Stimulated activated CD8-positive, alpha-beta memory T cell treated with anti-CD3 and anti-CD28 coated beads, Interleukin-7, amount 100 ng/mL, for 24 hours (primary cell): ENCODE measurements at regions not wholly inside any gene's neighbourhood (a gene's known extent, or its start where the extent isn't known, plus 50 kb on each side); places are given as distances from the start of the nearest gene placed in this dataset.

Experiments used
- DNase-seq: peaks from one replicate; pipeline ENCODE4 v3.0.0-alpha.2; 2020; ENCODE audit warnings: low read depth

DNA sequence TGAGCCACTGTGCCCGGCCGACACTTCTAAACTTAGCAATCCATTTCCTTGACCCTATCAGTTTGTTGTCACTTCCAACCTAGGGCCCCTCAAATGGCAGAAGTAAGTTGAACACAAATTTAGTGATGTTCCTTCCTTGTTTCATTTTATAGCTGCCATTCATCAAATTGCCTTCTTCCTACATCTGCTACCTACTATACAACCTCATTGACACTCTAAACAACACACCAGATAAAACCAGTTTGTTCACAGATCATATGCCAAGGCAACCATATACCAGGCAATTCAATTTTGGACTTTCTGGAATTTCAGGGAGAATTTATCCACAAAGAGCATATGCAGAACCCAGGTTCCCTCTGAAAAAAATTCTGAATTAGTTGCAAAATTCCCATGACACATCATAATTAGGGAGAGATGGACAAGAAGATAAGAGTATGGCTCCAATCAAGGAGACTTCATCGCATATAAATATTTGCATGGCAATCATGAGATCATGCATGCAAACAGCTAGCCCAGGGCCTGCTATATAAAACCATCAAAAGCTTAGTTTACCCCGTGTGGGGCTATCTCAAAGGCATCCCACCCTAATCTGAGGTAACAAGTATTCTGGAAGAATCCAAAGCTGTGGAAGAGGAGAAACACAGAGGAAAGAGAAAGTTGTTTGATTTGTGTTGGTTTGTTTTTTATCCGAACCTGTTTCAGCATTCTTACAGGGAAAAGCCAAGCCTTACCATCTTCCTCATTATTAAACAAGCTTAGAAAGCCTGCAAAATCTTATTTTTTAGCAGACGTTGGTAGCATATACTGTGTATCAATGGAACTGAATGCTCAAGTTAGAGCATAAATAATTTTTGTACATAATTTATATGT, 132.8 kb upstream of the TNFAIP3 start:
- no peak for DNase-seq

DNA sequence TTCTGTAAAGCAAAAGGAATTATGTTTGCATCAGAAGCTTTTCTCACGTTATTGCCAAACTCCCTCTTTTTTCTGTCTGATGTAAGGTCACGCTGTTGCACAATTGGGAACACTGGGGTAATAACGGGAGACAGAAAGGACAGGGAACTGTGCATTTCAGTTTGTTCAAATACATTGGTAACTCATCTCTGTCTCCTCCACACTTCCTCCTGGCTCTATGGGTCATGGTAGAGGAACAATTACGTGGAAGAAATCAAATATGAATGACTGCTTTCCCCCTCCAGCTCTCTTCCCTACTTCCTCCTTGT, 132.2 kb upstream of the TNFAIP3 start:
- DNase-seq: no peak

DNA sequence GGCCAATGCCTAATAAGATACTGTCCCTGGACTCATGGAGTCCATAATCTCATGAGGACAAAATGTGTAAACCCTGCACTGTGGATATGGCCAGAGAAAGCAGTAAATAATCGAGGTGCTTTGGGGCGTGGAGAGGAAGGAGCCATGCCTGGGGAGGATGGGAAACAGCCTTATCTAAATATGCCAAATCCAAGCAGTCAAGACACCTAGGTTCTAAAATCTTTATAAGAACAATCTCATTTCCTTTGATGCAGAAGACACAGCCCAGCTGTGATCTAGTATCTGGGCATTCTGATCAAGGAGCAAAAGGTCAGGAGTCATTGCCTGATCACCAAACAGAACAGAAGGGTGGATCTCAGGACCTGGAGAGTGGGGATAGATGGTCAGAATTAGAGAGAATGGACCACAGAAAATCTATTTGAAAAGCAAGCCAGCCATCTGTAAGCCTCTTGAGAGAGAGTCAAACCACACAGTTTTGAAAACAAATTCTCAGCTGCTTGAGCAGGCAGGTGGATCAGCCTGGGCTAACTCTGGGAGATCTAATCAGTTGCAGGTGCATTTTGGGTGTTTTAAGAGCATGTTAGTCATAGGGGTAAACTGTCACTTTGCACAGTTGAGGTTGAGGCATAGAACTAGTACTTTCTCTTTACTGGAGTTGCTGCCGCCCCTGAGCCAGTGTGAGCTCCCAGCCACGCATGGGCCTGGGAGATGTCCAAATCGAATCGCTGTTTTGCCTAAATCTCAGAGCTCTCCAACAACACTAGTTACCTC, 130.8 kb upstream of the TNFAIP3 start:
- DNase-seq: no peak

DNA sequence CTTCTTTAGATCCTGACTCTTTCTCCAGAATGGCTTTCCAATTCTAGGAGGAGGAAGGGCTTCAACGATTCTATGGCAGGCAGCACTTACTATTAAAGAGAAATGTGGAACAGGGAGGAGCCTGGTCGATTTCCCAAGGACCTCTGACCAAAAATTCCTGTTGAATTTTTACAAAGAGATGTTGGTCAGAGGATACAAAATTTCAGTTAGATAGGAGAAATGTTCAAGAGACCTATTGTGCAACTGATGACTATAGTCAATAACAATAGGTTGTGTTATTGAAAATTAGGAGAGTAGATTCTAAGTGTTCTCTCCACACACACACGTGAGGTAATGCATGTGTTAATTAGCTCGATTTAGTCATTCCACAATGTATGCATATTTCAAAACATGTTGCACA, 130.1 kb upstream of the TNFAIP3 start:
- DNase-seq: no peak

DNA sequence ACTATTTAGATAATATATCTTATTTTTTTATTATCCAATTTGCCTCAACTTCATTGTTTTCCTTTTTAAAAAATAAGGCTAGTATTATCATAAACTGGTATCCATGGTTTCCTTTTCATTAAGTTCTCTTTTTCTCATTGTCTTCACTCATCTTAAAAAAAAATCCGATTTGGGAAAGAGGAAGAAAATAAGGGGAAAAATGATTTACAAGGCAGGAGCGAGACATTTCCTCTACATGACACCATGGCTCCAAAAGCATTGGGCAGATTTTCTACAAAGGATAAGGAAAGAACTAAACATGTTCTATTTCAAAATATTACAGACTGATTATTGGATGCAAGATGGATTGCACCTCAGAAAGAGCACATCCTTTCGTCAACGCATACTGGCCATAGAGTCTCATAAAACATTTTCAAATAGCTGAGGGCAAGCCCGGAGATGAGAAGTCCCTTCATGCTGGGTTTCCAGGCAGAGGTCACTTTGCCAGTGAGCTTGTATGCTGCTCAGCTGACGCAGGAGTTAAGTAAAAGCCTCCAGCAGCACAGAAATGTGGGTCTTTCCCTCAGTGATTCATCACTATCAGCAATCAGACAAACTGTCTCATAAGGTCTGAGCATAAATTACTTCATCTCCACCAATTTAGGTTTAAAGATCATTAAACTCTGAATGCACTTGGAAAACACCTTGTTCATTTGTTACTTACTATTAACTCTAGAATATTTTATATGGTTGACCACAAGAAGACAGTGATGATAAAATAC, 129.0 kb upstream of the TNFAIP3 start:
- no peak for DNase-seq

DNA sequence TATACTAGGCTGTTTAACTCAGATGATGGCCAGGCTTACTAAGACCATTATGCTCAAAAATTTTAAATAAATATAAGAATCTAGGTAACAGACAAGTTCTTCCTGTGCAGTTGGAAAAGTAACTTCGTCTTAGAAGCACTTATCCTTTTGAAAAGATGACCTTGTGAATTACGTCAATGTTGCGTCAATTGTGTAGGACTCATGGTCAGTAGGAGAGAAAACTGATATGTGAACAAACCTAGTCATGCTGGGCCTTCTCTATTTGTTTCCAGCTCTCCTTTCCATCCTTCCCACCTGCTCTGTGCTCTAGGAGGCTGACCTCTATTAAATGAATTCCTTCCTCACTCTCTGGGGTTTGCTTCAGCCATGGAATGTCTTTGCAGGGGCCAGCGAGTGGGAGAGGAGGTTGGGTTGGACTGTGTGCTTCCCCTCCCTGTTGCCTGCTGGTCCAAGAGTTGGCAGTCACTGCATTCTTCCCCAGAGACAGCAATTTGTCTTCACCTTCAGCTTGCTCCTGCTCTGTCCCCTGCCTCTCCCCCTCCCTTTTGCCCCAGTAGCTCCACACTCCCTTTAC, 128.0 kb upstream of the TNFAIP3 start:
- no peak for DNase-seq

DNA sequence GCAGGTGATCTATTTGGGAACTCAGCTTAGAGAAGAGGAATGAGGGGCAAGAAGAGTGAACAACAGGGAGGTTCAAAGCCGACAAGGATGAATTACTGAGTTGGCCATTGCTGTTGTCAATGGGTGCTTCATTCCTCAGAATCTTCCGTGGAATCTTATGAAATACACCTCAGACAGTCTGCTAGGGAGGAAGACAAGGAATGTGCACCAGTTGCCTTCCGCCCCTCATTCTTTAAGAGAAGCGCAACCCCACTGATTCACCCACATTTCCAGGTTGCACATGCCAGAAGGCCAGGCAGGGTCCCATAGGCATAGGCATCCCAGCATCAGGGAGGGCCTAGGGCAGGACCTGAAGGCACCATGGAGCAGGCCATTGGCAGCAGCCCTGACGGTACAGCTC, 127.5 kb upstream of the TNFAIP3 start:
- no peak for DNase-seq

DNA sequence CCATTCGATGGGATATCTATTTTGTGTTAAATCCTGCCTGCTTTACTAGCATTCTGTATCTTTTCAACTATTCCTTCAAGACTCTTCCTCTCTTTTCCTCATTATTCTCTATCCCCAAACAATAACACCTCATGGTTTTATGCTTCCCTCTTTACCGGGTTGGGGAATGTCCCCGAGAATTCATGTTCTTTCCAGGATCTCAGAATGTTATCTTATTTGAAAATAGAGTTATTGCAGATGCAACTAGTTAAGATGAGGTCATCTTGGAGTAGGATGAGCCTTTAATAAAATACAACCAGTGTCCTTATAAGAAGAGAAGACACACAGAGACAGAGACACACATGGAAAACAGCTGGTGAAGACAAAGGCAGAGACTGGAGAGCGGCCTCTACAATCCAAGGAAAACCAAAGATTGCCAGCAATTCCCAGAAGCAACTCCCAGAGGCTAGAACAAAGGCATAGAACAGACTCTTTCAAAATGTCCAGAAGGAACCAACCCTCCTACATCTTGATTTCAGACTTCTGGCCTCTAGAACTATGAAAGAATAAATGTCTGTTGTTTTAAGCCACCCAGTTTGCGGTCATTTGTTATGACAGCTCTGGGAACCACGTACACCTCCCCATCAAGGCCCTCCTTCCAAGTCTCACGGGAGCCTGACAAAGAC, 126.8 kb upstream of the TNFAIP3 start:
- DNase-seq: no peak

DNA sequence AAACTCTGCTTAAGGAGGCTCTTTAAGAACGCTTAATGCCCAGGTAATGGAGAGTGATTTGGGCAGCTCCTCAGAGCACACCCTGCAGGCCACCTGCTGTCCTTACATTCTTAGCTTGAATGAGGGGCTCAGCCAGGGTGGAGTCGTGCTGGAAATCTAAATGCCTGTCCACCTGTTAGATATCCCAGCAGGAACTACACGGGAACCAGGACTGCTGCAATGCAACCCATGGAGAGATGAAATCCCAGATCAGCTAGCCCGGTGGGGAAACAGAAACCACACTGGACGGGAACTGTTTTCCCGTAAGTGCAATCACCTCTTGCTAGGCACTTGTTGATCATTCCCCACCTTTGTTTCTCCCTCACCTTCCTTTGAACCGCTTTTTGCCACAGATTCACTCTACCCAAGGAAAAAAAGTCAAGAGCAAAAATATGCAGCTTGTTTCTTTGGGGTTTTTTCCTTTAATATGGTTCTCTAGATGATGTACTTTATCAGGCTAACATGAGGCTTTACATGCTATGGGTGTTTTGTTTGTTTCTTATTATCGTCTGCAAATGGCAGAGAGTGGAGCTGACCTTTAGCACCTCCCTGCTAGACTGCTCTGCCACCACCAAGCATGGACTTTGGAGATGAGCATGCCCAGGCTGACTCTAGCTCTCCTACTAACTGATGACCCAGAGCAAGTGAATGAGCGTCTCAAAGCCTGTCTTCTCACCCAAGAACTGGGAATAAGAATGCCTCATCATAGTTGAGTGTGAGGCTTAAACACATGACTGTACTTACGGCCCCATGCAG, 125.9 kb upstream of the TNFAIP3 start:
- no peak for DNase-seq

DNA sequence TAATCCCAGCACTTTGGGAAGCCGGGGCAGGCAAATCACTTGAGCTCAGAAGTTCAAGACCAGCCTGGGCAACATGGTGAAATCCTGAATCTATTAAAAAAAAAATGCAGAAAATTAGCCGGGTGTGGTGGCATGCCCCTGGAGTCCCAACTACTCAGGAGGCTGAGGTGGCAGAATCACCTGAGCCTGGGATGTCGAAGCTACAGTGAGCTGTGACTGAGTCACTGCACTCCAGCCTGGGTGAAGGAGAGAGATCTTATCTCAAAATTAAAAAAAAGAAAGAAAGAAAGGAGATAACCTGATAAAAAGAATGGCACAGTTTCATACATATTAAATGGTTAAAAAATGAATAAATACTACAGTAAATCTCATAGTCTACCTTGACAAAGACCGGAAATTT, 123.6 kb upstream of the TNFAIP3 start:
- no peak for DNase-seq

DNA sequence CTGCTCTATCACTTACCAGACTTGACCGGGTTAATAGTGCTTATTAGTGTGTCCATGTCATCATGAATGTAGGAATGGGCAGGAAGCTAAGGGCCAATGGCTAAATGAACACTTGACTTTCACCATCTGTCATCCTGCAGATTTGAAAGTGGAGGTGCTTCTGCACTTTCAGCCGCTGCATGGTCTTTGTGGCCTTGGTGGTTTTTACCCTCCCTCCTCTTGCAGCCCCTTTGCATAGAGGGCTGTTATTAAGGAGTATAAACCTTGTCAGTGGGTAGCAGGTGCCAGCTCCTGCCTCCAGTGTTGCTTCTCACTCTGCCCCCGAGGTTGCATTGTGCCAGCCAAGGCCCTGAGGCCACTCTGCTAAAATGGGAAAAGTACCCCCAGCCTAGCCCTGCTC, 122.2 kb upstream of the TNFAIP3 start:
- no peak for DNase-seq

DNA sequence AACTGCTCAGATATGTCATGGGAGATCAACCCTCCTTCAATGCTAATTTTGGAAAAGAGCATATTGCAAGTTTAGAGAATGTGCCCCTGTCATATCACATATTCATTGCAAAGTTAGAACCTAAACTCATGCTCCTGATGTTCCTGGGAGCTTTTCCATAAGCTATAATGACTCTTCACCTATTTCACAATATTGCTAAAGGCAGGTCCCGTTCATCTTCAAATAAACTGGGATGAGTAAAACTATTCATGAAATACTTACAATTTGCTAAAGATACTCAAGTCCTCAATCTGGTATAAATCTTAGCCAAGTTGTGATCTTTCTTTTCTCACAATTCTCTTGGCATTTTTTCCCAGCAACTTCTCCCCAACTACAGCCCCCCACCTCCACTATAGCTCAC, 121.7 kb upstream of the TNFAIP3 start:
- DNase-seq: no peak

DNA sequence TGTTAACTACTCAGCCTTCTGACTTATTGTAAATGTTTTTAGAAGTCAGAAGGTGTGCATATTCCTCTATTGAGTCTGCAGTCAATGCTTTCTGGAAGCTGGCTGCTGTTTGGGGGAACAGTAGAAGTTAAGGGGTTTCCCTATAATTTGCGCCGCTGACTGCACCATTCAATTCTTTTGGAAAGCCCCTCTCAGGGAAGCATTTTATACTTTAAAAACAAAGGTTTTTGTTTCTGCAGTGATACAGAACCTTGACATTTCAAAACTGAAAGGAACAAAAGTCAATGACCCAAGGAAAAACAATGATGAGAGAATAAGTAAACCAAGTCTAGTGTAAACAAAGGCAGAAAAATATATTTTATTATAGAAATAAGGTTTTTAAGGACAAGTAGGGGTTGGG, 120.8 kb upstream of the TNFAIP3 start:
- DNase-seq: no peak

DNA sequence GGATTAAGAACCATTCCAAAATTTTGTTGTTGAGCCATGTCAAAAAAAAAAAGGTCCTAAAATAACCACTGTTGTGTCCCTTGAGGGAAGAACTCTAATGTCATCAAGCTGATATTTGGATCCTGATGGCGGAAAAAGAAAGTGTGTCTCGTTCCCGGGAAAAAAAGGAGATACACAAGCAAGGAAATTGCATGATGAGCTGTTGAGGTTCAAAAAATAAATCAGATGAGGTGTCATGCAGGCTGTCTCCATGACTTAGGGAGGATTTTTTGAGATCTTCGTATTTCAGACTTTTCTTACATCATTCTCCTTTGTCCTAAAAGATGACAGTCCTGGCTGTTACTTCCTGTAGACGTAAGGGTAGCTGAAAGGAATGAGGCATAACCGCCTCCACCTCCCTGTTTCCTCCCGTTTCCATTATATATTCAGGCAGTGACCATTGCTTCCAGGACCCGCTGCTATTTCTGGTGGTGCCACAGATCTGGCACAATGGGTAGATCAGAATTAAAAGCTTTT, 117.3 kb upstream of the TNFAIP3 start:
- no peak for DNase-seq

DNA sequence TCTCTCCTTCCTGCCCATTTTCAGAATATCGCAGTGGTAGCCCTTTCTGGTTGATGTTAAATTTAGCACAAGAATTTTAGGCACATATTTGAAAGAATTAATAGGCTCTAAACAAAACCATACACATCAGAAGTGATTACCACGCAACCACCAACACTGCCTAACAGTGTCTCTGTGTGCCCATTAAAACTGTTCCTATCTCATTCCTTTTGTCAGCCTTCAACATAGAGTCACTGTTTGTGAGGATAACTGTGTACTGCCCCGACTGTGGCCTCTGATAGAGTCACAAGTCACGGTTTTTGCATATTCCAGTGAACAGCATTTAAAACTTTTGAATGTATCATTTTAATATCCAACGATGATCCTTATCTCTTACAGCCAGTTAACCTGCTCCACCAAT, 116.8 kb upstream of the TNFAIP3 start:
- no peak for DNase-seq

DNA sequence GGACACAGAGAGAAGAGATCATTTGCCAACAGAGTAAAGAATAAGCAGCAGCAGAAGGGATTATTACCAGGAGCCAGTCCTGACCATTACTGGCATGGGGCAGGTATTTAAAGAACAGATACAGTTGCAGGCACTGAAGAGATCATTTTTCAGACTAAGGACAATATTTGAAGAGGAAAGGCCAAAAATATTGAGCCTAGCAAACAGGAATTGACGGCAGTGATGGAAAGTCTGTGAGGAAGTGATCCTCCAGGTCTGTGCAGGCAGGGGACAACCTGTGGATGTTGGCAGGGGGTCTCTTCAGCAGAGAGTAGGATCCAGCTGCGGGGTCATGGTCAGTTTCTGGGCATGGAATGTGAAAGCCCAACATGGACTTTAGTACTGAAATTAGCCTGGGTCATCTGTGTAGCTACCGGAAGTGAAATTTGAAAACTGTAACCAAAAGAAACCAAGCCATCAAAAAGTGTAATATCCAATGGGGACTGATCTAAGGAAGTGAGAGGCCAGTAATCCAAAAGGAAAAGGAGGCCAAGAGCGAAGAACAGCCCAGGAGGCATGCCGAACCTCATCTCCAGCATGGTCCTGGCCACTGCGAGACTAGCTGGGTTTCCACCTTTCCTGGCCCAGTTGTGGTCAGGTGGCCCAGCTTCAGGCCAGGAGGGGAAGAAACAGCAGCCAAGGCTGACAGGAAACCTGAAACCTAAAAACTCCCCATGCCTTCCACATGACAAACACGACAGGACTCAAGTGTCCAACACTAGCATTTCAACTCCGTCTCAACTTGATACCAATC, 115.1 kb upstream of the TNFAIP3 start:
- no peak for DNase-seq

DNA sequence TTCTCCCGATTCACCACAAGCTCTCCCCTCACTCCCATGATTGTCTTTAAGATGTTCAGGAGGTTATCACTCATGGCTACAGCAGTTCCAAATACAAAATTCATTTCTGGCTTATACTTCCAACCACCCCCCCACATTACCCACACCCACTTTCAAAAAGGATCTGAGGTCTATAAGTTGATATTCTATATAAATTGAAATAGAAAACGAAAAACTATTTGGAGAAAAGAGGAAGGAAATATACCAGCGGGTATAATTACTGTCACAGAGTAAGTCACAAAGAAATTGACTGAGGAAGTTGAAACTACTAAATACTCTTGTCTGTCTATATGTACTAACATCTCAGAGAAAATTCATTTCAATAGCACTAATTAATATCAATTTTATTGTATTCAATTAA, 112.7 kb upstream of the TNFAIP3 start:
- DNase-seq: no peak

DNA sequence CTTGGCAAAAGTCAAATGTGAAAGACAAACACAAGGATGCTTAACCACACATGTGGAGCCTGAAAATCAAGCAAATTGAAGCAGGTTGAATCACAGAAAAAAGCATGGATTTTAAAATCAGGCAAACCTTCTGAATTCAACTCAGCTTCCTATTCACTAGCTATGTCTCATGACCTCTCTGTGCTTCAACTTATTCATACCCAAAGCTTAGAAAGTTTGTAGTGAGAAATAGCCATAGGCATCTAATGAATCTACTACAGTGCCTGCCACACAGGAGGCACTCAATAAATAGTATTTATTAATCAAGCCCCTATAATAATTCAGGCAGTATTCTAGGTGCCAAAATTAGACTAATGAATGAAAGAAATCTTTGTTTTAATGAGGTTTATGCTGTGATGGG, 112.2 kb upstream of the TNFAIP3 start:
- no peak for DNase-seq

DNA sequence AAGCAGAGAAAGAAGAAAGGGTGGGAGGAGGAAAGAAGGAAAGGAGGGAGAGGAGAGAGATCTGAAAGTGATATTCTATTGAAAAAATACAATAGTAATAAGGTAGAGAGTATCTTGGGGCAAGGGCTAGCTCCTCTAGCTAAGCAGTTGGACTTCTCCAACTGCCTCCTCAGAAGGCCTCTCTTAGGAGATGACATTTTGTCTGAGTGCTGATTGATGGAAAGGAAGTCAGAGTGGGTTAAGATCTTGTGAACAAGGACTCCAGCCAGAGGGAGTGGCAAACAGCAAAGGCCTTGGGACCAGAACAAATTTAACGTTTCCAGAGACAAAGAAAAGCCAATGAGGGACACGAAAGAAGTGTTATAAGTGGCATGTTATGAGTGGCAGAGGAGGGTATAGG, 111.8 kb upstream of the TNFAIP3 start:
- no peak for DNase-seq

DNA sequence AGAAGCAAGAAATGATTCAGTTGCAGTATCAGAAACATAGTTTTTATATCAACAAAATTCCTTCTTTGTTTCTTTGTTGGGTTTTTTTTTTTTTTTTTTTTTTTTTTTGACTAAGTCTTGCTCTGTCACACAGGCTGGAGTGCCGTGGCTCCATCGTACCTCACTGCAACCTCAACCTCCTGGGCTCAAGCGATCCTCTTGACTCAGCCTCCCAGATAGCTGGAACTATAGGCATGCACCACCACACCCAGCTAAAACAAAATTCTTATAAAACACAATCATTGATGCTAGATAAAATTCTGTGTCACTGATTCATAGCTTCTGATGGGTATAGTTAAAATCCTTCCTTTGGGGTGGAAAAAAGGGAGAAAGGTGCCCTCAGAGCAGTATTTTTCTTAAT, 110.3 kb upstream of the TNFAIP3 start:
- no peak for DNase-seq
